Subcutaneous abdominal adipose tissue (tissue), 5 donors: ENCODE measurements at regions not wholly inside any gene's neighbourhood (a gene's known extent, or its start where the extent isn't known, plus 50 kb on each side); places are given as distances from the start of the nearest gene placed in this dataset.

Experiments
- H3K27ac ChIP-seq: one replicate; pipeline ENCODE4 v1.7.0; 2013; ENCODE audit warnings: low read depth, mild to moderate bottlenecking, inconsistent platforms, low read length, moderate library complexity
- H3K27me3 ChIP-seq, 5 donors: one replicate each; pipeline ENCODE4 v1.7.0; 2013; ENCODE audit warnings: low read length in 5 of 5, inconsistent platforms in 1 of 5; ENCODE audit not compliant: control insufficient read depth in 5 of 5, insufficient read depth in 4 of 5
- H3K36me3 ChIP-seq, 5 donors: one replicate each; pipeline ENCODE4 v1.7.0; 2013; ENCODE audit warnings: low read length in 5 of 5; ENCODE audit not compliant: control insufficient read depth in 5 of 5, insufficient read depth in 5 of 5
- H3K4me1 ChIP-seq, 5 donors: one replicate each; pipeline ENCODE4 v1.7.0; 2013; ENCODE audit warnings: low read length in 5 of 5, mild to moderate bottlenecking in 3 of 5, moderate library complexity in 1 of 5; ENCODE audit not compliant: control insufficient read depth in 5 of 5, insufficient read depth in 5 of 5
- H3K4me3 ChIP-seq, 5 donors: one replicate each; pipeline ENCODE4 v1.7.0; 2013; ENCODE audit warnings: low read length in 5 of 5, low read depth in 1 of 5
- H3K9ac ChIP-seq, 5 donors: one replicate each; pipeline ENCODE4 v1.7.0; 2013; ENCODE audit warnings: low read length in 5 of 5, mild to moderate bottlenecking in 4 of 5, moderate library complexity in 3 of 5
- H3K9me3 ChIP-seq, 5 donors: one replicate each; pipeline ENCODE4 v1.7.0; 2013; ENCODE audit warnings: low read length in 5 of 5; ENCODE audit not compliant: control insufficient read depth in 5 of 5
- donor health status: healthy.
- donor health status: healthy.
- donor health status: healthy.
- donor health status: healthy.
- donor health status: healthy.

DNA sequence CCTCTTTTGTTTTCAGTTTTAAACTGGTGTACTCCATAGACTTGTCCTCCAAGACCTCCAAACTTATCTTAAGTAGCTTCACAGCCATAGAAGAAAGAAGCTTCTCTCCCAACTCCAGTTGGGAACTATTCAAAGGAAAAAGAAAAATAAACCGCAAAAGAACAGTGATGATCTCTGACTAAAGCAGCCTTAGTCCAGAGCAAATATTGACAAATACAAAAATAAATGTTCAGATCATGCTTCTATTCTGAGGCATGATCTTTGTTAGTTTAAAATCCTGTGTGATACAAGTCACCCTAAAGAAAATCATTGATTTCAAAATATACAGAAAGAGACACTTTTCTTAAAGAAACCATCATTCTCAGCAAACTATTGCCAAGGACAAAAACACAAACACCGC, 373.0 kb upstream of the SMIM30 start:
- H3K9me3 ChIP-seq: peaks cover 0 to 5% (median 0%) of the 10 kb centered on the region in 5 donors
- no peaks in the 10 kb centered on the region for H3K4me1 ChIP-seq
- H3K27ac ChIP-seq: no peak overlapping the region
- no peak overlapping the region for H3K4me3 ChIP-seq
- no peaks in the 10 kb centered on the region for H3K36me3 ChIP-seq
- H3K9ac ChIP-seq: no peak overlapping the region
- no peaks in the 10 kb centered on the region for H3K27me3 ChIP-seq

GRCh38 chr7:113487925-113488731, 369.8 kb upstream of the SMIM30 start:
- H3K4me3 ChIP-seq: no peak overlapping the region
- no peaks in the 10 kb centered on the region for H3K4me1 ChIP-seq
- peaks cover 0 to 5% (median 3%) of the 10 kb centered on the region in 5 donors for H3K9me3 ChIP-seq
- H3K27ac ChIP-seq: no peak overlapping the region
- H3K9ac ChIP-seq: no peak overlapping the region
- no peaks in the 10 kb centered on the region for H3K36me3 ChIP-seq
- no peaks in the 10 kb centered on the region for H3K27me3 ChIP-seq

- no peaks in the 10 kb centered on the region for H3K36me3 ChIP-seq
- no peaks in the 10 kb centered on the region for H3K27me3 ChIP-seq
- no peak overlapping the region for H3K4me3 ChIP-seq
- H3K9ac ChIP-seq: no peak overlapping the region
- no peaks in the 10 kb centered on the region for H3K4me1 ChIP-seq
- H3K27ac ChIP-seq: no peak overlapping the region
- peaks cover 0 to 5% (median 3%) of the 10 kb centered on the region in 5 donors for H3K9me3 ChIP-seq
Measured at GRCh38 chr7:113486548-113486947, 368.2 kb upstream of the SMIM30 start.

- H3K4me1 ChIP-seq: no peaks in the 10 kb centered on the region
- H3K9me3 ChIP-seq: peaks cover 0 to 13% (median 5%) of the 10 kb centered on the region in 5 donors
- no peaks in the 10 kb centered on the region for H3K36me3 ChIP-seq
- H3K27me3 ChIP-seq: no peaks in the 10 kb centered on the region
- no peak overlapping the region for H3K9ac ChIP-seq
- H3K4me3 ChIP-seq: no peak overlapping the region
- H3K27ac ChIP-seq: no peak overlapping the region
Measured at GRCh38 chr7:113483657-113484056, 365.3 kb upstream of the SMIM30 start.

- Histone ChIP-seq H3K9me3 (peaks cover 0 to 10% (median 4%) of the 10 kb centered on the region in 5 donors), H3K27ac (no peak overlapping the region), H3K9ac (no peak overlapping the region), H3K4me1 (no peaks in the 10 kb centered on the region), H3K27me3 (no peaks in the 10 kb centered on the region), H3K4me3 (no peak overlapping the region), H3K36me3 (no peaks in the 10 kb centered on the region)
Measured at GRCh38 chr7:113480537-113480936, 362.2 kb upstream of the SMIM30 start.

- no peak overlapping the region for H3K9ac ChIP-seq
- peaks cover 0 to 4% (median 0%) of the 10 kb centered on the region in 5 donors for H3K9me3 ChIP-seq
- no peak overlapping the region for H3K27ac ChIP-seq
- H3K27me3 ChIP-seq: no peaks in the 10 kb centered on the region
- H3K36me3 ChIP-seq: no peaks in the 10 kb centered on the region
- no peak overlapping the region for H3K4me3 ChIP-seq
- no peaks in the 10 kb centered on the region for H3K4me1 ChIP-seq
Measured at GRCh38 chr7:113464096-113464855, 345.9 kb upstream of the SMIM30 start.

GRCh38 chr7:113460067-113460466, 341.7 kb upstream of the SMIM30 start:
- H3K27me3 ChIP-seq: no peaks in the 10 kb centered on the region
- no peak overlapping the region for H3K4me3 ChIP-seq
- H3K36me3 ChIP-seq: no peaks in the 10 kb centered on the region
- H3K4me1 ChIP-seq: no peaks in the 10 kb centered on the region
- no peaks in the 10 kb centered on the region for H3K9me3 ChIP-seq
- no peak overlapping the region for H3K27ac ChIP-seq
- H3K9ac ChIP-seq: no peak overlapping the region

GRCh38 chr7:113456533-113456932, 338.2 kb upstream of the SMIM30 start:
- Histone ChIP-seq H3K27me3 (no peaks in the 10 kb centered on the region), H3K9me3 (no peaks in the 10 kb centered on the region), H3K4me1 (no peaks in the 10 kb centered on the region), H3K27ac (no peak overlapping the region), H3K4me3 (no peak overlapping the region), H3K9ac (no peak overlapping the region), H3K36me3 (no peaks in the 10 kb centered on the region)

- Histone ChIP-seq H3K4me3 (no peak overlapping the region), H3K27me3 (no peaks in the 10 kb centered on the region), H3K27ac (no peak overlapping the region), H3K9ac (no peak overlapping the region), H3K4me1 (no peaks in the 10 kb centered on the region), H3K9me3 (no peaks in the 10 kb centered on the region), H3K36me3 (no peaks in the 10 kb centered on the region)
Measured at GRCh38 chr7:113454597-113455169, 336.3 kb upstream of the SMIM30 start.

GRCh38 chr7:113452245-113452644, 333.9 kb upstream of the SMIM30 start:
- Histone ChIP-seq H3K9ac (no peak overlapping the region), H3K27ac (no peak overlapping the region), H3K4me1 (no peaks in the 10 kb centered on the region), H3K27me3 (no peaks in the 10 kb centered on the region), H3K9me3 (no peaks in the 10 kb centered on the region), H3K36me3 (no peaks in the 10 kb centered on the region), H3K4me3 (no peak overlapping the region)
